Osteoblast (primary cell): ENCODE measurements at regions not wholly inside any gene's neighbourhood (a gene's known extent, or its start where the extent isn't known, plus 50 kb on each side); places are given as distances from the start of the nearest gene placed in this dataset.

ENCODE experiments used
- DNase-seq: peaks from one replicate; pipeline ENCODE4 v3.0.0; 2011; ENCODE audit warnings: low spot score, mixed read lengths; ENCODE audit not compliant: insufficient read length; ENCODE audit errors: missing footprints
- H2AFZ ChIP-seq: 2 replicates; pipeline ENCODE4 v1.6.0; 2011; ENCODE audit warnings: mild to moderate bottlenecking, low read length
- H3K27ac ChIP-seq: 2 replicates; pipeline ENCODE4 v1.5.1; 2011; ENCODE audit warnings: mild to moderate bottlenecking, low read depth, low read length, moderate library complexity
- H3K27me3 ChIP-seq: 2 replicates; pipeline ENCODE4 v1.6.0; 2012; ENCODE audit warnings: mild to moderate bottlenecking, control low read depth, inconsistent platforms, low read length, moderate library complexity; ENCODE audit not compliant: insufficient read depth
- H3K36me3 ChIP-seq: 2 replicates; pipeline ENCODE4 v1.5.1; 2011; ENCODE audit warnings: mild to moderate bottlenecking, low read length, control low read depth, moderate library complexity; ENCODE audit not compliant: insufficient read depth
- H3K4me1 ChIP-seq: 2 replicates; pipeline ENCODE4 v1.5.1; 2011; ENCODE audit warnings: mild to moderate bottlenecking, low read length, control low read depth, moderate library complexity; ENCODE audit not compliant: insufficient read depth
- H3K4me2 ChIP-seq: 2 replicates; pipeline ENCODE4 v1.6.0; 2011; ENCODE audit warnings: mild to moderate bottlenecking, low read length; ENCODE audit not compliant: insufficient read depth
- H3K4me3 ChIP-seq: fragments of 200-600 bp; sonication (generic); 3 replicates; pipeline ENCODE4 v1.5.1; 2012; ENCODE audit warnings: mild to moderate bottlenecking, low read length, inconsistent platforms; ENCODE audit not compliant: insufficient read depth
- H3K79me2 ChIP-seq: 2 replicates; pipeline ENCODE4 v1.6.0; 2012; ENCODE audit warnings: mild to moderate bottlenecking, low read length, control low read depth, inconsistent platforms; ENCODE audit not compliant: insufficient read depth
- H3K9me3 ChIP-seq: 2 replicates; pipeline ENCODE4 v1.5.1; 2011; ENCODE audit warnings: low read depth, low read length, control low read depth
- H4K20me1 ChIP-seq: 2 replicates; pipeline ENCODE4 v1.6.0; 2012; ENCODE audit warnings: mild to moderate bottlenecking, low read length, control low read depth; ENCODE audit not compliant: insufficient read depth
- CTCF ChIP-seq: IDR thresholded peaks from 2 replicates; pipeline ENCODE4 v1.5.1; 2011; ENCODE audit warnings: mild to moderate bottlenecking, low read depth, low read length, moderate library complexity; ENCODE audit errors: extremely low read depth

GRCh38 chr3:106643684-106644161 is 733.5 kb upstream of the CCDC54 start:
- Histone ChIP-seq H2AFZ (no peak overlapping the region), H4K20me1 (no peaks in the 10 kb centered on the region), H3K4me1 (no peaks in the 10 kb centered on the region), H3K9me3 (no peaks in the 10 kb centered on the region), H3K36me3 (no peaks in the 10 kb centered on the region), H3K4me2 (no peak overlapping the region), H3K4me3 (no peak overlapping the region), H3K27me3 (no peaks in the 10 kb centered on the region), H3K79me2 (no peaks in the 10 kb centered on the region), H3K27ac (no peak overlapping the region)
- no peak for DNase-seq
- no peak for TF ChIP-seq CTCF

GRCh38 chr3:106673926-106674569 is 703.2 kb upstream of the CCDC54 start:
- no peaks in the 10 kb centered on the region for H3K79me2 ChIP-seq
- H3K9me3 ChIP-seq: no peaks in the 10 kb centered on the region
- H2AFZ ChIP-seq: peak overlapping the region; percentile 40
- peaks cover 17% of the 10 kb centered on the region for H3K4me1 ChIP-seq
- H3K4me3 ChIP-seq: no peak overlapping the region
- peak overlapping the region; percentile 38 for H3K4me2 ChIP-seq
- no peak for TF ChIP-seq CTCF
- H3K27me3 ChIP-seq: no peaks in the 10 kb centered on the region
- no peaks in the 10 kb centered on the region for H4K20me1 ChIP-seq
- H3K36me3 ChIP-seq: no peaks in the 10 kb centered on the region
- DNase-seq: no peak
- H3K27ac ChIP-seq: peak overlapping the region; percentile 45

DNA sequence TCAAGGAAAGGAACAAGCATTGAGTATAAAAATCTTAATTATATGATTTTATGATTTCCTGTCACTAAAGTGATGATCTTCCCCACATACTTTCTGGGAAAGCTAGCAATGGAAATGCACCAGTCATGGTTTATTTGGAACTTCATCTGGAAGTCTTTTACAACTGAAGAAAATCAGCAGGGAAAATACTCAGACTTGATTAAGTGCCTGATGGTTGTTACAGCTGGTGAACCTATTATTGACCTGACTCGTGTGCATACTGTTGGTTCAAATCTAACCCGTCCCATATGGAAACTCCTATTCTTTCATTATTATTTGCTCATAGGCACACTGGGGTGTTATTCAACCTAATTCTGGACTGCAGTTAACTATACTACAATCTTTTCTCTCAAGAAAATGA is 701.8 kb upstream of the CCDC54 start:
- no peak overlapping the region for H2AFZ ChIP-seq
- no peak for DNase-seq
- H3K79me2 ChIP-seq: no peaks in the 10 kb centered on the region
- no peaks in the 10 kb centered on the region for H3K27me3 ChIP-seq
- H3K27ac ChIP-seq: no peak overlapping the region
- no peak overlapping the region for H3K4me2 ChIP-seq
- no peaks in the 10 kb centered on the region for H3K9me3 ChIP-seq
- H3K36me3 ChIP-seq: peaks cover 3% of the 10 kb centered on the region
- no peak overlapping the region for H3K4me3 ChIP-seq
- no peaks in the 10 kb centered on the region for H4K20me1 ChIP-seq
- no peak for TF ChIP-seq CTCF
- peaks cover 17% of the 10 kb centered on the region for H3K4me1 ChIP-seq

GRCh38 chr3:106678657-106679390 is 698.4 kb upstream of the CCDC54 start:
- no peak overlapping the region for H2AFZ ChIP-seq
- DNase-seq: no peak

More at GRCh38 chr3:106678657-106679390, 698.4 kb upstream of the CCDC54 start:
- H3K36me3 ChIP-seq: peaks cover 18% of the 10 kb centered on the region
- no peaks in the 10 kb centered on the region for H3K79me2 ChIP-seq
- no peaks in the 10 kb centered on the region for H3K9me3 ChIP-seq
- H4K20me1 ChIP-seq: no peaks in the 10 kb centered on the region
- no peak overlapping the region for H3K4me3 ChIP-seq
- H3K27me3 ChIP-seq: no peaks in the 10 kb centered on the region
- peaks cover 15% of the 10 kb centered on the region for H3K4me1 ChIP-seq
- H3K4me2 ChIP-seq: no peak overlapping the region
- H3K27ac ChIP-seq: no peak overlapping the region
- no peak for TF ChIP-seq CTCF
